ENCODE measurements at regions not wholly inside any gene's neighbourhood (a gene's known extent, or its start where the extent isn't known, plus 50 kb on each side); places are given as distances from the start of the nearest gene placed in this dataset.

DNA sequence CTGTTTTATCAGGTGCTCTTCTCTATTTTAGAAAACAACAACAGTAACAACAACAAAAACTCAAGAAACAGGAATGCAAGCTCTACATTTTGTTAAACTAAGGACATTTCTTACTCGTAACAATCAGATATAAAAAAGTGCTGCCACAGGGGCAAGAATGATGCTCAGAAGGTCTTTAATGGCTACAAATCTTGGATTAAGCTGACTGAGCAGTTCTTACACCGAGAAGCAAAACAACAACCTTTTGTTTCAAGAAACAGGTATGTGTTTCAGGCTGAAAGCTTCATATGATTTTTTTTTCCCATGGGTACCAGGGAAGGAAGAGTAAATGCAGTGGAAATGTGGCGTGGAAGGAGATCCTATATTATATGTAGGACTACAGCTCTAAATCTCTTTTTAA, 786.8 kb upstream of the FBXO33 start:
- no peaks in the 10 kb centered on the region for H3K79me2 ChIP-seq (replicated peaks; ENCODE audit: insufficient read depth, low read length)
- H4K20me1 ChIP-seq (ENCODE audit: insufficient read depth), result no peaks in the 10 kb centered on the region
- H3K36me3 ChIP-seq (ENCODE audit: insufficient read depth, low read length), result no peaks in the 10 kb centered on the region
- no peaks in the 10 kb centered on the region for H3F3A ChIP-seq (ENCODE audit: insufficient read depth, low read length, poor library complexity, severe bottlenecking)
- H3K9me3 ChIP-seq (ENCODE audit: low read length), result no peaks in the 10 kb centered on the region
- no peak overlapping the region for H2AFZ ChIP-seq (ENCODE audit: low read depth, low read length)
- no peaks in the 10 kb centered on the region for H3K27me3 ChIP-seq (ENCODE audit: insufficient read depth, low read depth, low read length)
- H3K27ac ChIP-seq (ENCODE audit: low read length), result no peak overlapping the region
- H3K9me2 ChIP-seq (ENCODE audit: insufficient read depth, low read length), result no peaks in the 10 kb centered on the region
- H3K4me3 ChIP-seq (ENCODE audit: low read length), result no peak overlapping the region
- TF ChIP-seq EZH2 (IDR thresholded peaks at IDR 0.05; ENCODE audit: borderline replicate concordance, insufficient read depth, low read length, poor library complexity, severe bottlenecking), result no peak
- TF ChIP-seq TAF1 (IDR thresholded peaks at IDR 0.05; ENCODE audit: low read depth), result no peak
- TF ChIP-seq SMC3 (conservative IDR thresholded peaks at IDR 0.05; ENCODE audit: poor library complexity), result no peak
- no peak for TF ChIP-seq RAD21 (conservative IDR thresholded peaks at IDR 0.05)
- TF ChIP-seq EP300 (conservative IDR thresholded peaks at IDR 0.05; ENCODE audit: poor library complexity, severe bottlenecking), result no peak
- TF ChIP-seq MXI1 (conservative IDR thresholded peaks at IDR 0.05; ENCODE audit: poor library complexity, severe bottlenecking), result no peak
- TF ChIP-seq, protein P1, sequence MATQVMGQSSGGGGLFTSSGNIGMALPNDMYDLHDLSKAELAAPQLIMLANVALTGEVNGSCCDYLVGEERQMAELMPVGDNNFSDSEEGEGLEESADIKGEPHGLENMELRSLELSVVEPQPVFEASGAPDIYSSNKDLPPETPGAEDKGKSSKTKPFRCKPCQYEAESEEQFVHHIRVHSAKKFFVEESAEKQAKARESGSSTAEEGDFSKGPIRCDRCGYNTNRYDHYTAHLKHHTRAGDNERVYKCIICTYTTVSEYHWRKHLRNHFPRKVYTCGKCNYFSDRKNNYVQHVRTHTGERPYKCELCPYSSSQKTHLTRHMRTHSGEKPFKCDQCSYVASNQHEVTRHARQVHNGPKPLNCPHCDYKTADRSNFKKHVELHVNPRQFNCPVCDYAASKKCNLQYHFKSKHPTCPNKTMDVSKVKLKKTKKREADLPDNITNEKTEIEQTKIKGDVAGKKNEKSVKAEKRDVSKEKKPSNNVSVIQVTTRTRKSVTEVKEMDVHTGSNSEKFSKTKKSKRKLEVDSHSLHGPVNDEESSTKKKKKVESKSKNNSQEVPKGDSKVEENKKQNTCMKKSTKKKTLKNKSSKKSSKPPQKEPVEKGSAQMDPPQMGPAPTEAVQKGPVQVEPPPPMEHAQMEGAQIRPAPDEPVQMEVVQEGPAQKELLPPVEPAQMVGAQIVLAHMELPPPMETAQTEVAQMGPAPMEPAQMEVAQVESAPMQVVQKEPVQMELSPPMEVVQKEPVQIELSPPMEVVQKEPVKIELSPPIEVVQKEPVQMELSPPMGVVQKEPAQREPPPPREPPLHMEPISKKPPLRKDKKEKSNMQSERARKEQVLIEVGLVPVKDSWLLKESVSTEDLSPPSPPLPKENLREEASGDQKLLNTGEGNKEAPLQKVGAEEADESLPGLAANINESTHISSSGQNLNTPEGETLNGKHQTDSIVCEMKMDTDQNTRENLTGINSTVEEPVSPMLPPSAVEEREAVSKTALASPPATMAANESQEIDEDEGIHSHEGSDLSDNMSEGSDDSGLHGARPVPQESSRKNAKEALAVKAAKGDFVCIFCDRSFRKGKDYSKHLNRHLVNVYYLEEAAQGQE (IDR thresholded peaks at IDR 0.05; ENCODE audit: borderline replicate concordance), result no peak
- no peak for TF ChIP-seq POLR2AphosphoS5 (IDR thresholded peaks at IDR 0.05)
- H3K9ac ChIP-seq (ENCODE audit: low read length), result no peak overlapping the region
- H3K4me2 ChIP-seq (ENCODE audit: low read length), result no peak overlapping the region

DNA sequence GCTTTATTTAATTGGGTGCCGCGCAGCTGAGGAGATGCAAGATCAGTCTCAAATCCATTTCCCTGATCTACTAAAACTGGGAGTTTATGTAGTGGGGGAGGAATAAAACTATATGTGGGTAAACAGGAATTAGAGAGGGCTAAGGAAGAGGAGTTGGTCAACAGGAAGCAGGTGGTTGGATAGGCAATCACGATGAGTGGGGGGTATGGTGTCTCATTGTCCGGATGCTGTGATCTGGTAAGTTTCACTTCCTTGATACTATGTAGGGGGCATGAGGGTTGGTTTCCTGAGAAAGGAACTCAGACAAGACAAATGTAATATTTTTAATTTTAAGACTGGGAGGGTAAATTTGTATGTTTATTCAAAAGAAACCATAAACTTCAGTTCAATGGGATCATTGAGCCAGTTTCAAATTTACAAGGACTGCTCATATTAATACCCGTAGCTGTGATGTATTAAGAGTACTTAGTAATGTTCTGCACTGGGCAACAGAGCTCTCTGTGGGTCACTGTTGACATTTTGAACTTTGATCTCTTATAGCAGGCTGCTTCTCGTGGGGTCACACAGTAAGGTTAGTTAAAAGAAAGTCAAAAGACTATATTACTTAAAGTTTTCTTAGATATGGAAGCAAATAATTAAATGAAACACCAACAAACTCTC, 786.2 kb upstream of the FBXO33 start:
- Histone ChIP-seq H3K27ac (ENCODE audit: low read length) (no peak overlapping the region), H3K79me2 (replicated peaks; ENCODE audit: insufficient read depth, low read length) (no peaks in the 10 kb centered on the region), H4K20me1 (ENCODE audit: insufficient read depth) (no peaks in the 10 kb centered on the region), H3K27me3 (ENCODE audit: insufficient read depth, low read depth, low read length) (no peaks in the 10 kb centered on the region), H2AFZ (ENCODE audit: low read depth, low read length) (no peak overlapping the region), H3K36me3 (ENCODE audit: insufficient read depth, low read length) (no peaks in the 10 kb centered on the region), H3F3A (ENCODE audit: insufficient read depth, low read length, poor library complexity, severe bottlenecking) (no peaks in the 10 kb centered on the region), H3K4me2 (ENCODE audit: low read length) (no peak overlapping the region), H3K9ac (ENCODE audit: low read length) (no peak overlapping the region), H3K9me3 (ENCODE audit: low read length) (no peaks in the 10 kb centered on the region), H3K9me2 (ENCODE audit: insufficient read depth, low read length) (no peaks in the 10 kb centered on the region), H3K4me3 (ENCODE audit: low read length) (no peak overlapping the region)
- TF ChIP-seq EP300 (conservative IDR thresholded peaks at IDR 0.05; ENCODE audit: poor library complexity, severe bottlenecking) (no peak), SMC3 (conservative IDR thresholded peaks at IDR 0.05; ENCODE audit: poor library complexity) (no peak), MXI1 (conservative IDR thresholded peaks at IDR 0.05; ENCODE audit: poor library complexity, severe bottlenecking) (no peak), TAF1 (IDR thresholded peaks at IDR 0.05; ENCODE audit: low read depth) (no peak), EZH2 (IDR thresholded peaks at IDR 0.05; ENCODE audit: borderline replicate concordance, insufficient read depth, low read length, poor library complexity, severe bottlenecking) (no peak)
- TF ChIP-seq, protein P2, sequence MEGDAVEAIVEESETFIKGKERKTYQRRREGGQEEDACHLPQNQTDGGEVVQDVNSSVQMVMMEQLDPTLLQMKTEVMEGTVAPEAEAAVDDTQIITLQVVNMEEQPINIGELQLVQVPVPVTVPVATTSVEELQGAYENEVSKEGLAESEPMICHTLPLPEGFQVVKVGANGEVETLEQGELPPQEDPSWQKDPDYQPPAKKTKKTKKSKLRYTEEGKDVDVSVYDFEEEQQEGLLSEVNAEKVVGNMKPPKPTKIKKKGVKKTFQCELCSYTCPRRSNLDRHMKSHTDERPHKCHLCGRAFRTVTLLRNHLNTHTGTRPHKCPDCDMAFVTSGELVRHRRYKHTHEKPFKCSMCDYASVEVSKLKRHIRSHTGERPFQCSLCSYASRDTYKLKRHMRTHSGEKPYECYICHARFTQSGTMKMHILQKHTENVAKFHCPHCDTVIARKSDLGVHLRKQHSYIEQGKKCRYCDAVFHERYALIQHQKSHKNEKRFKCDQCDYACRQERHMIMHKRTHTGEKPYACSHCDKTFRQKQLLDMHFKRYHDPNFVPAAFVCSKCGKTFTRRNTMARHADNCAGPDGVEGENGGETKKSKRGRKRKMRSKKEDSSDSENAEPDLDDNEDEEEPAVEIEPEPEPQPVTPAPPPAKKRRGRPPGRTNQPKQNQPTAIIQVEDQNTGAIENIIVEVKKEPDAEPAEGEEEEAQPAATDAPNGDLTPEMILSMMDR (IDR thresholded peaks at IDR 0.05; ENCODE audit: poor library complexity, severe bottlenecking), result no peak
- TF ChIP-seq, protein P1 (IDR thresholded peaks at IDR 0.05; ENCODE audit: borderline replicate concordance), result no peak

Measured in neural cell (in vitro differentiated cells).